ENCODE measurements at regions not wholly inside any gene's neighbourhood (a gene's known extent, or its start where the extent isn't known, plus 50 kb on each side); places are given as distances from the start of the nearest gene placed in this dataset.

- DNase-seq (ENCODE audit: low spot score), result no peak
Measured at GRCh38 chr3:117079997-117080396, 370.4 kb downstream of the TUSC7 start.

GRCh38 chr3:117080872-117081271 lies 371.3 kb downstream of the TUSC7 start:
- no peak for DNase-seq (ENCODE audit: low spot score)

DNA sequence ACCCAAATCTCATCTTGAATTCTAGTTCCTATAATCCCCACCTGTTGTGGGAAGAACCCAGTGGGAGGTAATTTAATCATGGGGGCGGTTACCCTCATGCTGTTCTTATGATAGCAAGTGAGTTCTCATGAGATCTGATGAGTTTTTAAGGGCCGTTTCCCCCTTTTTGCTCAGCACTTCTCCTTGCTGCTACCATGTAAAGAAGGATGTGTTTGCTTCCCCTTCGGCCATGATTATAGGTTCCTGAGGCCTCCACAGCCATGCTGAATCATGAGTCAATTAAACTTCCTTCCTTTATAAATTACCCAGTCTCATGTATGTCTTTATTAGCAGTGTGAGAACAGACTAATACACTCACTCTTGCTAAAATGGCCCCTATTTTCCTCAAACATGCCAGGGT lies 374.7 kb downstream of the TUSC7 start:
- DNase-seq (ENCODE audit: low spot score), result no peak

DNA sequence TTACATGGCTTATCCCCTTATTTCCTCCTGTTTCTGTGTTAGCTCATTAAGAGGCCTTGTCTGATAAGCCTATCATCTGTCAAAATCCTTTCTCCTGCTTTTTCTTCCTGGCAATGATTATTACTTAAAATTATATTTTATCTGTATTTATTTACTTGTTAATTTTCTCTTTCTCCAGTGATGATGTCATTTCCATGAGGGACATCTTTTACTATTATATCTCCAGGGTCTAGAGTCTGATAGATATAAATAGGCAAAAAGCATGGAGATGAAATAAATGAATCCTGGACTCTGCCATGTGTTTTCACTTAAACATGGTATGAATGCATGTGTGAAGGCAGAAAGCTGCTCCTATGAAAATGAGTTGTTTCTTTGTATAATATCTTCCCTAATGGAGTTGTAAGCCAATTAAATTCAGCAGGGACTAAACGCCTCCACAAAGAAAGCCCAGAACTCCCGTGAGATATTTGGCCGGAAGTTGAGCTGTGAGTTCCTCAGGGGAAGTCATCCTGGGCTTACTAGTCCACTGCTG lies 375.2 kb downstream of the TUSC7 start:
- DNase-seq (ENCODE audit: low spot score), result no peak

- no peak for DNase-seq (ENCODE audit: low spot score)
Measured at GRCh38 chr3:117091676-117092075, 382.1 kb downstream of the TUSC7 start.

DNA sequence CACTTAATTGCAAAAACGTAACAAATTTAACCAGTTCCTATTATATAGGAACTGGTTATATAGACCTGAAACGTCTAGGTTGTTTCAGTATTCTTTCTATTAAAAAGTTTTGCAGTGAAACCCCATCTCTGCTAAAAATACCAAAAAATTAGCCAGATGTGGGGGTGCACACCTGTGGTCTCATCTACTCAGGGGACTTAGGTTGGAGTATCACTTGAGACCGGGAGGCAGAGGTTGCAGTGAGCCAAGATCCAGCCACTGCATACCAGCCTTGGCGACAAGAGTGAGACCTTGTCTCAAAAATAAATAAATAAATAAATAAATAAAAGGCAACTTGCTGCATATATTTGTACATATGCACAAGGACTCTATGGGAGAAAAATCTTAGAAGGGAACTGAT lies 387.0 kb downstream of the TUSC7 start:
- no peak for DNase-seq (ENCODE audit: low spot score)

DNA sequence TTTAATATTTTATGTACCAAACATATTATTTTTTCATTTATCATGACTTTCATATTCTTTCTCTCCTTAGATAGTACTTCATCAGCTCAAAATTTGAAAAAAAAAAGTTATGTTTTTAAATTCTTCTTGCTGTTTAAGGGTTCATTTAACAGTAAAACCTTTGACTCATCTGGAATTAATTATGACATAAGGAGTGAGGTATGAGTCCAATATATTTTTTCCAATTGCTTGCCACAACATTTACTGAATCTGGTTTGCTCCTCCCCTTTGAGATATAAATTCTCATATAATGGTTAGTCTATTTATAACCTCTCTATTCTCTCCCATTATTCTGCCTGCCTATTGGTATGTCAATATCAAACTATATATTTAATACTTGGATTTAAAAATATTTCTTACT lies 387.8 kb downstream of the TUSC7 start:
- no peak for DNase-seq (ENCODE audit: low spot score)

- DNase-seq (ENCODE audit: low spot score), result no peak
Measured at GRCh38 chr3:117101697-117102096, 392.1 kb downstream of the TUSC7 start.

DNA sequence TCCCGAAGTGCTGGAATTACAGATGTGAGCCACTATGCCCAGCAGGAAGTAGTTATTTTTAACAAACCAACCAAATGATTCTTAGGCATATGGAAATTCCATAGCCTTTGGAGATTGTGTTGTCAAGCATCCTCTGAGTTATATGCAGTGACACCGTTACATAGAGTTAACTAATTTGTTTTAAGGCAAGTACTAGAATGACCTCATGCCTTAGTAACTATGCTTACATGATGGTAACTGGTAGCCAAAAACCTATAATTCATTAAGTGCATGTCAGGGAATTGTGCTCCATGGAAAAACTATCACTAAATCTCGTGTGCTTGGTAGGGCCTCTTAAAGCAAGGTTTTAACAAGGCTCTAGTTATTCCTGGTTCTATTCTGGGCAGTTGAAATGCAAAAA lies 392.8 kb downstream of the TUSC7 start:
- no peak for DNase-seq (ENCODE audit: low spot score)

DNA sequence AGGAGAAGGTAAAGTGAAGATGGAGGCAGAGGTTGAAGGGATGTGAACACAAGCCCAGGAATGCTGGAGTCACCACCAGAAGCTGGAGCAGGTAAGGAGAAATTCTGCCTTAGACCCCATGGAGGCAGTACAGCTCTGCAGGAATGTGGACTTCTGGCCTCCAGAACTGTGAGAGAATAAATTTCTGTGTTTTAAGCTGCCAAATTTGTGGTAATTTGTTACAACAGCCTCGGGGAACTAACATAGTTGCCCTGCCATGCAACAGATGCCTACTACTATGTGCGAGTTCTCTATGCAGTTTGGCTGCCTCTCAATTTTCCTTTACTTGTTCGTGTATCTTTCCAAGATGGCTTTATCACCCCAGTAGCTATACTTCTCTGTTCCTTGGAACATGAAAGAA lies 394.1 kb downstream of the TUSC7 start:
- no peak for DNase-seq (ENCODE audit: low spot score)

GRCh38 chr3:117104381-117104780 lies 394.8 kb downstream of the TUSC7 start:
- DNase-seq (ENCODE audit: low spot score), result no peak

- DNase-seq (ENCODE audit: low spot score), result peak; percentile 18
Measured at GRCh38 chr3:117104792-117105191, 395.2 kb downstream of the TUSC7 start.

- DNase-seq (ENCODE audit: low spot score), result peak; percentile 19
Measured at GRCh38 chr3:117105686-117106085, 396.1 kb downstream of the TUSC7 start.

DNA sequence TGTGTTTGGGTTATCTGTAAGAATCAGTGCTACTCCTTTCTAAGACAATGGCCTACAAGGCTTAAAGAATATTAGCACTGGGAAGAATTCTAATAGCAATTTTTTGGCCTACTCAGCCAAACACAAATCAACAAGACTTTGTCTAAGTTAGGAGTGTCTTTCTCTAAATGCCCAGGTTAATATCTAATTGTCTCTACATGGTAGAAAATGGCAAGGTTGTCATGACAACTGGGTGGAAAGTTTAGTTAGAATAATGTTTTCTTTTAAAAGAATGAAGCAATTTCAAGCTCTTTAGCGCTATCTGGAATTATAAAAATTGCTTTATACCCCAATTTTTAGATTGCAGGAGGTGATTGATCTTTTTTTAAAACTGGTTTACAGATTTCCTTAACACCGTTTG lies 396.8 kb downstream of the TUSC7 start:
- DNase-seq (ENCODE audit: low spot score), result no peak

DNA sequence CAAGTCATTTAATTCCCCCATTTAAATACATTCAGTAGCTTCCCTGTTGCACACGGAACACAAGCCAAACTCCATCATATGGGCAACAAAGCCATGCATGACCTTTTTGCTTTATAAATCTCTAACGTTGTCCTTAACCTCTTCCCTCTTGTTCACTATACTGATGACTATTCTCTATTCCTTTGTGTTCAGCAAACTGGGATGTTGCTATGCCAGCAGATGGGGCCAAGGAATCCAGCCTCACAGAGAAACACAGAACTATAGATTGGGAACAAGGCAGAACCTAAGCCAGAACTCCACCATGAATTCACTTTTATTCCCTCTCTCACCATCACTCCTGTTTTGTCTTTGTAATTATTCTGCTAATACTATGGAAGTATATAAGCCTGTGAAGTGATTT lies 398.4 kb downstream of the TUSC7 start:
- no peak for DNase-seq (ENCODE audit: low spot score)

- no peak for DNase-seq (ENCODE audit: low spot score)
Measured at GRCh38 chr3:117109178-117109577, 399.6 kb downstream of the TUSC7 start.

- DNase-seq (ENCODE audit: low spot score), result no peak
Measured at GRCh38 chr3:117114517-117115265, 405.1 kb downstream of the TUSC7 start.

- DNase-seq (ENCODE audit: low spot score), result no peak
Measured at GRCh38 chr3:117117188-117117936, 407.8 kb downstream of the TUSC7 start.

- no peak for DNase-seq (ENCODE audit: low spot score)
Measured at GRCh38 chr3:117118604-117119003, 409.0 kb downstream of the TUSC7 start.

GRCh38 chr3:117120014-117120413 lies 410.4 kb downstream of the TUSC7 start:
- no peak for DNase-seq (ENCODE audit: low spot score)

DNA sequence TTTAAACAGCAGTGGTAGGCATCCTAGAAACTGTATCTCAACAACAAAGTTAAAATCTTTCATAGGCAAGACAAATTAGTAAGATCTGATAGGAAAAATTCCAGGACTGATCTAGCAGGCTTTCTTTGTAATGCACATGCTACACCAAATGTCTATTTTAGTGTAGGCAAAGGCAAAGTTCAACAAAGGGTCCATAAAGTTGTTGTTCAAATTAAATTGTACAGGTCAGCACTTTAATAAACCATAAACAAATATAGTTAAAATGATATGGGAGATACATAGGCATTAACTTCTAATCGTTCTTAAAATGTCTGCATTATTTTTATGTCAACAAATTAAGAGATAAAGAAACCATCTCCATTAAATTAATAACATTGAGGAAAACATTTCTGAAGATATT lies 413.0 kb downstream of the TUSC7 start:
- DNase-seq (ENCODE audit: low spot score), result no peak

- no peak for DNase-seq (ENCODE audit: low spot score)
Measured at GRCh38 chr3:117126460-117126859, 416.9 kb downstream of the TUSC7 start.

DNA sequence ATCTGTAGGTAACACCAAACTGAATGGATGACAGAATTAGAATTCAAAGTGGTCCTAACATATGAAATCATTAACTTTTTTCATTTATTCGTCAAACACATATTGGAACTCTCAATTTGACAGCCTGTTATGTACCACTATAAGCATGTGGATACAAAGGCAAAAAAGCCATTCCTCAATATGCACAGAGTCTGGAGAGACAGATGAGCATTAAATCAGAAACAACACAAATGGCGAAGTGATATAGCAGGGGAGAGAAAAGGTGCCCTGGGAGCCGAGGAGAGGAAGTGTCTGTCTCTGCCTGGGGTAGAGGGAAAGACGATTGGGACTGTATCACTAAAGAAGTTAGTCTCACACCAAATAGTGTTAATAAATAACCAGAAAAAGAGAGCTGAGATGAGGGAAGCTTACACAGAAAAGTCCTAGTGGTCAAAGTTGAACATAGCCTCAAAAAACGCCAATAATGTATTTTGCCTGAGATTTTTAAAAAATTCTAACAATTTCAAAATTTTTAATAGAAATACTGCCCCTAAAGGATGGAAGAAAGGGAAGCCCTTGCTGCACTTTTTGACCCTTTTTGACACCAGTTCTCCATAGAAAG lies 417.5 kb downstream of the TUSC7 start:
- DNase-seq (ENCODE audit: low spot score), result no peak

All from AG20443 (cell line).